ENCODE measurements at regions not wholly inside any gene's neighbourhood (a gene's known extent, or its start where the extent isn't known, plus 50 kb on each side); places are given as distances from the start of the nearest gene placed in this dataset.

- H3K27ac ChIP-seq (ENCODE audit: low read length in 2 of 2), result no peak overlapping the region
- TF ChIP-seq CTCF (IDR thresholded peaks at IDR 0.05), result no peak
- TF ChIP-seq EZH2 (IDR thresholded peaks at IDR 0.05; ENCODE audit: borderline replicate concordance, insufficient read depth, low read depth, low read length, poor library complexity, severe bottlenecking), result no peak
- no peak overlapping the region for H2AFZ ChIP-seq (ENCODE audit: insufficient read depth, low read depth, low read length, poor library complexity, severe bottlenecking)
- H3K4me2 ChIP-seq (replicated peaks; ENCODE audit: low read depth, low read length, poor library complexity, severe bottlenecking), result no peak overlapping the region
- no peak overlapping the region for H3K4me3 ChIP-seq (ENCODE audit: control extremely low read depth in 1 of 5, extremely low read depth in 1 of 5, insufficient read depth in 1 of 5, low read depth in 2 of 5, low read length in 4 of 5)
- H4K20me1 ChIP-seq (ENCODE audit: control insufficient read depth, insufficient read depth, low read length, poor library complexity, severe bottlenecking), result no peaks in the 10 kb centered on the region
- Mint-ChIP-seq H3K27me3 (peaks cover 11% of the 10 kb centered on the region), H3K9me3 (ENCODE audit: insufficient read depth) (no peaks in the 10 kb centered on the region), H3K4me1 (no peaks in the 10 kb centered on the region), H3K4me3 (no peak overlapping the region), H3K27ac (no peak overlapping the region)
- H3K79me2 ChIP-seq (ENCODE audit: control insufficient read depth, insufficient read depth, low read length), result no peaks in the 10 kb centered on the region
- no peaks in the 10 kb centered on the region for H3K36me3 ChIP-seq (replicated peaks in 1 of 2; ENCODE audit: control extremely low read depth in 1 of 2, control insufficient read depth in 1 of 2, extremely low read depth in 1 of 2, insufficient read depth in 2 of 2, low read length in 1 of 2)
- no peaks in the 10 kb centered on the region for H3K4me1 ChIP-seq (ENCODE audit: control insufficient read depth in 2 of 2, insufficient read depth in 2 of 2, low read length in 2 of 2)
- CTCF ChIA-PET, result no interaction called here
- 100% methylated on average over 1 of the region's 5 CpGs for WGBS (ENCODE audit: insufficient coverage)
- intact Hi-C loops (cut with micrococcal nuclease), result no loop called here
- H3K9me3 ChIP-seq (ENCODE audit: control extremely low read depth in 1 of 3, control insufficient read depth in 2 of 3, insufficient read depth in 1 of 3, low read length in 2 of 3), result no peaks in the 10 kb centered on the region
- POLR2A ChIA-PET, result no interaction called here
- no peak overlapping the region for H3K9ac ChIP-seq (ENCODE audit: low read length)
- ATAC-seq (ENCODE audit: low read depth), result no peak
- no peak for DNase-seq
- no peaks in the 10 kb centered on the region for H3K27me3 ChIP-seq (replicated peaks in 1 of 4; ENCODE audit: control extremely low read depth in 1 of 4, control insufficient read depth in 3 of 4, insufficient read depth in 4 of 4, low read length in 3 of 4)
Measured at GRCh38 chr2:190755772-190756415, 107.0 kb downstream of the NAB1 start.

- Mint-ChIP-seq H3K27me3 (peaks cover 11% of the 10 kb centered on the region), H3K4me1 (no peaks in the 10 kb centered on the region), H3K27ac (no peak overlapping the region), H3K4me3 (no peak overlapping the region), H3K9me3 (ENCODE audit: insufficient read depth) (no peaks in the 10 kb centered on the region)
- Histone ChIP-seq H3K27me3 (replicated peaks in 1 of 4; ENCODE audit: control extremely low read depth in 1 of 4, control insufficient read depth in 3 of 4, insufficient read depth in 4 of 4, low read length in 3 of 4) (no peaks in the 10 kb centered on the region), H3K9ac (ENCODE audit: low read length) (no peak overlapping the region), H3K4me1 (ENCODE audit: control insufficient read depth in 2 of 2, insufficient read depth in 2 of 2, low read length in 2 of 2) (no peaks in the 10 kb centered on the region), H4K20me1 (ENCODE audit: control insufficient read depth, insufficient read depth, low read length, poor library complexity, severe bottlenecking) (no peaks in the 10 kb centered on the region), H3K27ac (ENCODE audit: low read length in 2 of 2) (no peak overlapping the region), H3K4me2 (replicated peaks; ENCODE audit: low read depth, low read length, poor library complexity, severe bottlenecking) (no peak overlapping the region), H3K79me2 (ENCODE audit: control insufficient read depth, insufficient read depth, low read length) (no peaks in the 10 kb centered on the region), H3K4me3 (ENCODE audit: control extremely low read depth in 1 of 5, extremely low read depth in 1 of 5, insufficient read depth in 1 of 5, low read depth in 2 of 5, low read length in 4 of 5) (no peak overlapping the region), H2AFZ (ENCODE audit: insufficient read depth, low read depth, low read length, poor library complexity, severe bottlenecking) (no peak overlapping the region), H3K9me3 (ENCODE audit: control extremely low read depth in 1 of 3, control insufficient read depth in 2 of 3, insufficient read depth in 1 of 3, low read length in 2 of 3) (no peaks in the 10 kb centered on the region), H3K36me3 (replicated peaks in 1 of 2; ENCODE audit: control extremely low read depth in 1 of 2, control insufficient read depth in 1 of 2, extremely low read depth in 1 of 2, insufficient read depth in 2 of 2, low read length in 1 of 2) (no peaks in the 10 kb centered on the region)
- ChIA-PET CTCF (interaction anchor here (2.3 kb wide), 1 partner anchor 20 kb away, joined by 6 read pairs; no protein-coding TSS in a partner anchor), POLR2A (interaction anchor here (0.6 kb wide), 1 partner anchor 226 kb away, joined by 3 read pairs; no protein-coding TSS in a partner anchor)
- ATAC-seq (ENCODE audit: low read depth), result no peak
- TF ChIP-seq EZH2 (IDR thresholded peaks at IDR 0.05; ENCODE audit: borderline replicate concordance, insufficient read depth, low read depth, low read length, poor library complexity, severe bottlenecking) (no peak), CTCF (IDR thresholded peaks at IDR 0.05) (no peak)
- intact Hi-C loops (cut with micrococcal nuclease), result no loop called here
- no peak for DNase-seq
- WGBS (ENCODE audit: insufficient coverage), result 96% methylated on average over 7 of the region's 8 CpGs
Measured at GRCh38 chr2:190759749-190760213, 110.9 kb downstream of the NAB1 start.

Data from B cell (primary cell).